HPDE6-E6E7 (cell line): ENCODE measurements at regions not wholly inside any gene's neighbourhood (a gene's known extent, or its start where the extent isn't known, plus 50 kb on each side); places are given as distances from the start of the nearest gene placed in this dataset.
"Not testable (repeated sequence)": the region's sequence is repeated elsewhere in the genome, so short reads cannot be mapped to it uniquely, and the experiment has no call there.

Source experiments
- DNase-seq: peaks from one replicate; pipeline ENCODE4 v3.0.0; 2011; ENCODE audit warnings: missing footprints; ENCODE audit errors: extremely low spot score

- DNase-seq = not testable (repeated sequence)
Observed at GRCh38 chr4:14358544-14359160, 643.6 kb upstream of the CPEB2 start.

GRCh38 chr4:14359991-14360390 is 642.3 kb upstream of the CPEB2 start:
- no peak for DNase-seq

GRCh38 chr4:14361084-14361483 is 641.2 kb upstream of the CPEB2 start:
- DNase-seq = no peak

GRCh38 chr4:14362385-14362784 is 639.9 kb upstream of the CPEB2 start:
- no peak for DNase-seq

- DNase-seq = no peak
Observed at GRCh38 chr4:14364953-14365536, 637.2 kb upstream of the CPEB2 start.

- DNase-seq = no peak
Observed at GRCh38 chr4:14368391-14368790, 633.9 kb upstream of the CPEB2 start.

GRCh38 chr4:14371131-14371530 is 631.1 kb upstream of the CPEB2 start:
- DNase-seq = no peak

GRCh38 chr4:14375816-14376215 is 626.5 kb upstream of the CPEB2 start:
- no peak for DNase-seq

- no peak for DNase-seq
Observed at GRCh38 chr4:14379183-14379582, 623.1 kb upstream of the CPEB2 start.

- no peak for DNase-seq
Observed at GRCh38 chr4:14383652-14384051, 618.6 kb upstream of the CPEB2 start.

GRCh38 chr4:14384824-14385223 is 617.5 kb upstream of the CPEB2 start:
- DNase-seq = no peak

- no peak for DNase-seq
Observed at GRCh38 chr4:14386196-14386595, 616.1 kb upstream of the CPEB2 start.

GRCh38 chr4:14387647-14388046 is 614.6 kb upstream of the CPEB2 start:
- DNase-seq = no peak

- DNase-seq = no peak
Observed at GRCh38 chr4:14392378-14392777, 609.9 kb upstream of the CPEB2 start.

GRCh38 chr4:14396183-14396582 is 606.1 kb upstream of the CPEB2 start:
- no peak for DNase-seq

GRCh38 chr4:14399848-14400247 is 602.4 kb upstream of the CPEB2 start:
- DNase-seq = no peak

- DNase-seq = no peak
Observed at GRCh38 chr4:14400307-14400706, 602.0 kb upstream of the CPEB2 start.

GRCh38 chr4:14403132-14403531 is 599.1 kb upstream of the CPEB2 start:
- DNase-seq = no peak

GRCh38 chr4:14404730-14405129 is 597.6 kb upstream of the CPEB2 start:
- no peak for DNase-seq

GRCh38 chr4:14410516-14410915 is 591.8 kb upstream of the CPEB2 start:
- DNase-seq = no peak

- DNase-seq = no peak
Observed at GRCh38 chr4:14415146-14415545, 587.1 kb upstream of the CPEB2 start.

- DNase-seq = no peak
Observed at GRCh38 chr4:14419516-14419915, 582.8 kb upstream of the CPEB2 start.

- not testable (repeated sequence) for DNase-seq
Observed at GRCh38 chr4:14426297-14426696, 576.0 kb upstream of the CPEB2 start.

- DNase-seq = no peak
Observed at GRCh38 chr4:14428125-14428524, 574.2 kb upstream of the CPEB2 start.
